Neural cell (in vitro differentiated cells): ENCODE measurements at regions not wholly inside any gene's neighbourhood (a gene's known extent, or its start where the extent isn't known, plus 50 kb on each side); places are given as distances from the start of the nearest gene placed in this dataset.

Source experiments
- CTCF ChIP-seq: fragments of 450-650 bp; IDR thresholded peaks from 2 replicates; pipeline ENCODE4 v1.5.1; 2014; ENCODE audit warnings: antibody characterized with exemption, mild to moderate bottlenecking, moderate library complexity; ENCODE audit not compliant: poor library complexity, severe bottlenecking
- EP300 ChIP-seq: fragments of 450-650 bp; conservative IDR thresholded peaks from 2 replicates; pipeline ENCODE4 v1.6.1; 2014; ENCODE audit warnings: antibody characterized with exemption, mild to moderate bottlenecking, moderate library complexity; ENCODE audit not compliant: poor library complexity, severe bottlenecking
- EZH2 ChIP-seq: fragments of 200-600, 300-800 bp; shearing (Covaris generic), sonication (generic); IDR thresholded peaks from 2 replicates; pipeline ENCODE4 v1.6.1; 2014; ENCODE audit warnings: antibody characterized with exemption, low read length, borderline replicate concordance, mild to moderate bottlenecking; ENCODE audit not compliant: insufficient read depth, poor library complexity, severe bottlenecking
- REST ChIP-seq: IDR thresholded peaks from 2 replicates; pipeline ENCODE4 v1.6.1; 2012; ENCODE audit warnings: borderline replicate concordance

GRCh38 chr9:87034841-87035240, 87.5 kb upstream of the GAS1 start:
- TF ChIP-seq CTCF (no peak), EP300 (no peak), REST (no peak), EZH2 (no peak)
